ENCODE measurements at regions not wholly inside any gene's neighbourhood (a gene's known extent, or its start where the extent isn't known, plus 50 kb on each side); places are given as distances from the start of the nearest gene placed in this dataset.
"Not testable (repeated sequence)": the region's sequence is repeated elsewhere in the genome, so short reads cannot be mapped to it uniquely, and the experiment has no call there.

- no peak overlapping the region for H3K27ac Mint-ChIP-seq
These were observed 290.0 kb downstream of the S1PR1 start for GRCh38 chr1:101526813-101527212.

GRCh38 chr1:101532377-101532776 is 295.6 kb downstream of the S1PR1 start:
- Mint-ChIP-seq H3K9me3 (no peaks in the 10 kb centered on the region), H3K27ac (no peak overlapping the region), H3K4me1 (ENCODE audit: low read depth) (no peaks in the 10 kb centered on the region), H3K4me3 (no peak overlapping the region), H3K27me3 (ENCODE audit: low read depth) (peaks cover 12% of the 10 kb centered on the region), H3K36me3 (ENCODE audit: low read depth) (no peaks in the 10 kb centered on the region)

More at GRCh38 chr1:101526813-101527212, 290.0 kb downstream of the S1PR1 start:
- Mint-ChIP-seq H3K4me3 (no peak overlapping the region), H3K4me1 (ENCODE audit: low read depth) (peaks cover 2% of the 10 kb centered on the region), H3K9me3 (no peaks in the 10 kb centered on the region), H3K36me3 (ENCODE audit: low read depth) (no peaks in the 10 kb centered on the region), H3K27me3 (ENCODE audit: low read depth) (peaks cover 5% of the 10 kb centered on the region)

- no peaks in the 10 kb centered on the region for H3K4me1 Mint-ChIP-seq (ENCODE audit: low read depth)
- H3K27ac Mint-ChIP-seq, result no peak overlapping the region
- no peak overlapping the region for H3K4me3 Mint-ChIP-seq
- H3K36me3 Mint-ChIP-seq (ENCODE audit: low read depth), result no peaks in the 10 kb centered on the region
- H3K27me3 Mint-ChIP-seq (ENCODE audit: low read depth), result no peaks in the 10 kb centered on the region
- H3K9me3 Mint-ChIP-seq, result no peaks in the 10 kb centered on the region
These were observed 303.3 kb downstream of the S1PR1 start for GRCh38 chr1:101540161-101540560.

- no peaks in the 10 kb centered on the region for H3K4me1 Mint-ChIP-seq (ENCODE audit: low read depth)
- no peak overlapping the region for H3K4me3 Mint-ChIP-seq
- no peaks in the 10 kb centered on the region for H3K9me3 Mint-ChIP-seq
- H3K27ac Mint-ChIP-seq, result no peak overlapping the region
- no peaks in the 10 kb centered on the region for H3K36me3 Mint-ChIP-seq (ENCODE audit: low read depth)
- H3K27me3 Mint-ChIP-seq (ENCODE audit: low read depth), result no peaks in the 10 kb centered on the region
These were observed 310.1 kb downstream of the S1PR1 start for GRCh38 chr1:101546885-101547284.

GRCh38 chr1:101547357-101547756 is 310.5 kb downstream of the S1PR1 start:
- no peak overlapping the region for H3K27ac Mint-ChIP-seq
- H3K4me3 Mint-ChIP-seq, result no peak overlapping the region
- no peaks in the 10 kb centered on the region for H3K4me1 Mint-ChIP-seq (ENCODE audit: low read depth)
- no peaks in the 10 kb centered on the region for H3K9me3 Mint-ChIP-seq
- H3K36me3 Mint-ChIP-seq (ENCODE audit: low read depth), result no peaks in the 10 kb centered on the region
- H3K27me3 Mint-ChIP-seq (ENCODE audit: low read depth), result no peaks in the 10 kb centered on the region

- H3K27me3 Mint-ChIP-seq (ENCODE audit: low read depth), result no peaks in the 10 kb centered on the region
- H3K36me3 Mint-ChIP-seq (ENCODE audit: low read depth), result no peaks in the 10 kb centered on the region
- H3K4me3 Mint-ChIP-seq, result no peak overlapping the region
- H3K27ac Mint-ChIP-seq, result no peak overlapping the region
- H3K4me1 Mint-ChIP-seq (ENCODE audit: low read depth), result no peaks in the 10 kb centered on the region
- no peaks in the 10 kb centered on the region for H3K9me3 Mint-ChIP-seq
These were observed 311.6 kb downstream of the S1PR1 start for GRCh38 chr1:101548376-101548775.

GRCh38 chr1:101550581-101550980 is 313.8 kb downstream of the S1PR1 start:
- no peak overlapping the region for H3K4me3 Mint-ChIP-seq
- H3K36me3 Mint-ChIP-seq (ENCODE audit: low read depth), result no peaks in the 10 kb centered on the region
- H3K27me3 Mint-ChIP-seq (ENCODE audit: low read depth), result no peaks in the 10 kb centered on the region
- no peaks in the 10 kb centered on the region for H3K4me1 Mint-ChIP-seq (ENCODE audit: low read depth)
- no peaks in the 10 kb centered on the region for H3K9me3 Mint-ChIP-seq
- H3K27ac Mint-ChIP-seq, result no peak overlapping the region

- H3K27ac Mint-ChIP-seq, result no peak overlapping the region
- no peaks in the 10 kb centered on the region for H3K9me3 Mint-ChIP-seq
- no peaks in the 10 kb centered on the region for H3K27me3 Mint-ChIP-seq (ENCODE audit: low read depth)
- H3K4me1 Mint-ChIP-seq (ENCODE audit: low read depth), result no peaks in the 10 kb centered on the region
- H3K36me3 Mint-ChIP-seq (ENCODE audit: low read depth), result no peaks in the 10 kb centered on the region
- no peak overlapping the region for H3K4me3 Mint-ChIP-seq
These were observed 330.2 kb downstream of the S1PR1 start for GRCh38 chr1:101566883-101567538.

- Mint-ChIP-seq H3K4me3 (no peak overlapping the region), H3K36me3 (ENCODE audit: low read depth) (no peaks in the 10 kb centered on the region), H3K27ac (peak overlapping the region; percentile 37), H3K4me1 (ENCODE audit: low read depth) (no peaks in the 10 kb centered on the region), H3K27me3 (ENCODE audit: low read depth) (no peaks in the 10 kb centered on the region), H3K9me3 (no peaks in the 10 kb centered on the region)
These were observed 330.9 kb downstream of the S1PR1 start for GRCh38 chr1:101567582-101568189.

GRCh38 chr1:101587741-101588140 is 350.9 kb downstream of the S1PR1 start:
- H3K27me3 Mint-ChIP-seq (ENCODE audit: low read depth), result peaks cover 7% of the 10 kb centered on the region
- H3K4me1 Mint-ChIP-seq (ENCODE audit: low read depth), result no peaks in the 10 kb centered on the region
- H3K9me3 Mint-ChIP-seq, result no peaks in the 10 kb centered on the region
- H3K27ac Mint-ChIP-seq, result no peak overlapping the region
- H3K4me3 Mint-ChIP-seq, result no peak overlapping the region
- no peaks in the 10 kb centered on the region for H3K36me3 Mint-ChIP-seq (ENCODE audit: low read depth)

- Mint-ChIP-seq H3K4me3 (no peak overlapping the region), H3K9me3 (no peaks in the 10 kb centered on the region), H3K36me3 (ENCODE audit: low read depth) (no peaks in the 10 kb centered on the region), H3K27me3 (ENCODE audit: low read depth) (peaks cover 3% of the 10 kb centered on the region), H3K27ac (no peak overlapping the region), H3K4me1 (ENCODE audit: low read depth) (no peaks in the 10 kb centered on the region)
These were observed 351.9 kb downstream of the S1PR1 start for GRCh38 chr1:101588677-101589076.

GRCh38 chr1:101592845-101593244 is 356.0 kb downstream of the S1PR1 start:
- H3K9me3 Mint-ChIP-seq, result no peaks in the 10 kb centered on the region
- no peak overlapping the region for H3K27ac Mint-ChIP-seq

GRCh38 chr1:101595881-101596374 is 359.1 kb downstream of the S1PR1 start:
- Mint-ChIP-seq H3K9me3 (no peaks in the 10 kb centered on the region), H3K27ac (no peak overlapping the region), H3K36me3 (ENCODE audit: low read depth) (no peaks in the 10 kb centered on the region), H3K4me1 (ENCODE audit: low read depth) (no peaks in the 10 kb centered on the region), H3K27me3 (ENCODE audit: low read depth) (no peaks in the 10 kb centered on the region), H3K4me3 (no peak overlapping the region)

More at GRCh38 chr1:101592845-101593244, 356.0 kb downstream of the S1PR1 start:
- H3K36me3 Mint-ChIP-seq (ENCODE audit: low read depth), result no peaks in the 10 kb centered on the region
- H3K27me3 Mint-ChIP-seq (ENCODE audit: low read depth), result peaks cover 3% of the 10 kb centered on the region
- no peak overlapping the region for H3K4me3 Mint-ChIP-seq
- H3K4me1 Mint-ChIP-seq (ENCODE audit: low read depth), result no peaks in the 10 kb centered on the region

- H3K27ac Mint-ChIP-seq; H3K9me3 Mint-ChIP-seq; H3K27me3 Mint-ChIP-seq (ENCODE audit: low read depth); H3K4me3 Mint-ChIP-seq; H3K36me3 Mint-ChIP-seq (ENCODE audit: low read depth); H3K4me1 Mint-ChIP-seq (ENCODE audit: low read depth): not testable (repeated sequence)
These were observed 363.8 kb downstream of the S1PR1 start for GRCh38 chr1:101600615-101601014.

- no peaks in the 10 kb centered on the region for H3K4me1 Mint-ChIP-seq (ENCODE audit: low read depth)
- no peaks in the 10 kb centered on the region for H3K9me3 Mint-ChIP-seq
- H3K27ac Mint-ChIP-seq, result no peak overlapping the region
- H3K4me3 Mint-ChIP-seq, result no peak overlapping the region
- H3K27me3 Mint-ChIP-seq (ENCODE audit: low read depth), result peaks cover 6% of the 10 kb centered on the region
- no peaks in the 10 kb centered on the region for H3K36me3 Mint-ChIP-seq (ENCODE audit: low read depth)
These were observed 366.9 kb downstream of the S1PR1 start for GRCh38 chr1:101603726-101604125.
